Skeletal muscle tissue (tissue), 3 donors: ENCODE measurements at regions not wholly inside any gene's neighbourhood (a gene's known extent, or its start where the extent isn't known, plus 50 kb on each side); places are given as distances from the start of the nearest gene placed in this dataset.

ENCODE experiments used
- H3K27ac ChIP-seq: one replicate; pipeline ENCODE4 v1.7.0; 2013; ENCODE audit warnings: mild to moderate bottlenecking, low read depth, low read length, inconsistent platforms
- H3K27me3 ChIP-seq, 3 donors: one replicate each; pipeline ENCODE4 v1.7.0; 2013; ENCODE audit warnings: low read length in 3 of 3; ENCODE audit not compliant: control insufficient read depth in 3 of 3, insufficient read depth in 3 of 3
- H3K36me3 ChIP-seq, 3 donors: one replicate each; pipeline ENCODE4 v1.7.0; 2013; ENCODE audit warnings: low read length in 3 of 3; ENCODE audit not compliant: control insufficient read depth in 3 of 3, insufficient read depth in 3 of 3
- H3K4me1 ChIP-seq, 3 donors: one replicate each; pipeline ENCODE4 v1.7.0; 2013; ENCODE audit warnings: low read length in 3 of 3, mild to moderate bottlenecking in 3 of 3; ENCODE audit not compliant: control insufficient read depth in 3 of 3, insufficient read depth in 3 of 3
- H3K4me3 ChIP-seq, 3 donors: one replicate each; pipeline ENCODE4 v1.7.0; 2013; ENCODE audit warnings: low read length in 3 of 3
- H3K9ac ChIP-seq, 3 donors: one replicate each; pipeline ENCODE4 v1.7.0; 2013; ENCODE audit warnings: low read length in 3 of 3, mild to moderate bottlenecking in 3 of 3, moderate library complexity in 2 of 3, low read depth in 1 of 3
- H3K9me3 ChIP-seq, 3 donors: one replicate each; pipeline ENCODE4 v1.7.0; 2013; ENCODE audit warnings: low read length in 3 of 3; ENCODE audit not compliant: control insufficient read depth in 3 of 3
- donor health status: Osteomylitis.

DNA sequence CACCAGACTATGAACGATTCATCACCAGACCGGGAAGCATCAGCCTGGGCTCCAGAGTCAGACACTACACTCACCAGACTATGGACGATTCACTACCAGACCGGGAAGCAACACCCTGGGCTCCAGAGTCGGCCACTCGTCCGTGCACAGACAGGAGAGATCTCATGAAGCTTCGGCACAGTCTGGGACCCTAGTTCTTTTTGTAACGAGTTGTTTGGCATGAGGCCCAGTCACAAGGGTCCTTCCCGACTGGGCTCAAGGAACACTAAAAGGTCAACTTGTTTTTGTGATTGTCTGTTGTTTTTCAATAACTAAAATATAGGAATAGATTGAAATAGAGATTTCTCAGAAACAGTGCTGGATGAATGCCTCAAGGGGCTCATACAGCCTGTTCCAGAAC is 1141.6 kb upstream of the MIR17HG start:
- Histone ChIP-seq H3K27ac (no peak overlapping the region), H3K27me3 (no peaks in the 10 kb centered on the region), H3K36me3 (no peaks in the 10 kb centered on the region), H3K9me3 (no peaks in the 10 kb centered on the region), H3K4me1 (no peaks in the 10 kb centered on the region), H3K9ac (no peak overlapping the region), H3K4me3 (no peak overlapping the region)

DNA sequence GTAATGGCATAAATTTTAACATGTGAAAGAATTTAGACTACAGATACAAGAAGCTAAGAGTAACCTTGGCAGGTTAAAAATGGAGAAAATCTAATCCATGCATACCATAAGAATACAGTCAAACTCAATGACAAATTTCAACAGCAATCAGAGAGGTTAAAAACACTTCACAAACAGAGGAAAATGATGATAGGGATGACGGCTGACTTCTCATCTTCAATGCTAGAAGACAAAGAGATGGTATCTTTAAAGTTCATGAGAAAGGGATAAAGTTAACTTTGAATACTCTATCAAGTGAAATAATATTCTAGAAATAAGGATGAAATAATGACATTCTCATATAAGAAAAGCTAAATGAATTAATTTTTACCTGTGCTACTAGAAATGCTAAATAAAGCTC is 1130.2 kb upstream of the MIR17HG start:
- Histone ChIP-seq H3K9me3 (no peaks in the 10 kb centered on the region), H3K4me3 (no peak overlapping the region), H3K4me1 (no peaks in the 10 kb centered on the region), H3K36me3 (no peaks in the 10 kb centered on the region), H3K9ac (no peak overlapping the region), H3K27ac (no peak overlapping the region), H3K27me3 (no peaks in the 10 kb centered on the region)

DNA sequence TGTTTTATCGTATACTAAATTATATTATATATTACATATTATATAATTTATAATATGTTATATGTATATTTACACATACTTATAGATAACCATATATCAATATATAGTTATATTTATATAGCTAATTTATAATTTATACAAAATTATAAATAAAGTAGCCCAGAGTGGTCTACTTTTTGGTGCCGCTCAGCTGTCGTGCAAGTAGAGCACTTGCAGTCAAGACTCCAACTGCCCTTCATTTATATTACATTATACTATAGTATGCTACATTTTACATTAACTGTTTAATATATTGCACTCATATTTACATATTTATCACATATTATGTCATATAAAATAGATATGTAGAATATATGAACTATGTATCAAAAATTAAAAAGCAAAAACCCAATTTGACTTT is 1124.7 kb upstream of the MIR17HG start:
- Histone ChIP-seq H3K36me3 (no peaks in the 10 kb centered on the region), H3K27me3 (no peaks in the 10 kb centered on the region), H3K9ac (no peak overlapping the region), H3K4me1 (no peaks in the 10 kb centered on the region), H3K27ac (no peak overlapping the region), H3K4me3 (no peak overlapping the region), H3K9me3 (no peaks in the 10 kb centered on the region)

DNA sequence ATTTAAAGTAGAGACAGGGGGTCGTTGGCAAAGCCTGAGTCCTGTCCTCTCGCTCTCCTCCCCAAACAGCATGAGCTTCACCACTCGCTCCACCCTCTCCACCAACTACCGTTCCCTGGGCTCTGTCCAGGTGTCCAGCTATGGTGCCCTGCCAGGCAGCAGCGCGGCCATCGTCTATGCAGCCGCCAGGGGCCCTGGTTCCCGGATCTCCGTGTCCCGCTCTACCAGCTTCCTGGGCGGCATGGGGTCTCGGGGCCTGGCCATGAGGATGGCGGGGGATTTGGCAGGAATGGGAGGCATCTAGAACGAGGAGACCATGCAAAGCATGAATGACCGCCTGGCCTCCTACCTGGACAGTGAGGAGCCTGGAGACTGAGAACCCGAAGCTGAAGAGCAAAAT is 1117.2 kb upstream of the MIR17HG start:
- no peaks in the 10 kb centered on the region for H3K27me3 ChIP-seq
- no peaks in the 10 kb centered on the region for H3K9me3 ChIP-seq
- H3K27ac ChIP-seq: no peak overlapping the region
- no peaks in the 10 kb centered on the region for H3K4me1 ChIP-seq
- no peak overlapping the region for H3K9ac ChIP-seq
- H3K36me3 ChIP-seq: no peaks in the 10 kb centered on the region
- no peak overlapping the region for H3K4me3 ChIP-seq

DNA sequence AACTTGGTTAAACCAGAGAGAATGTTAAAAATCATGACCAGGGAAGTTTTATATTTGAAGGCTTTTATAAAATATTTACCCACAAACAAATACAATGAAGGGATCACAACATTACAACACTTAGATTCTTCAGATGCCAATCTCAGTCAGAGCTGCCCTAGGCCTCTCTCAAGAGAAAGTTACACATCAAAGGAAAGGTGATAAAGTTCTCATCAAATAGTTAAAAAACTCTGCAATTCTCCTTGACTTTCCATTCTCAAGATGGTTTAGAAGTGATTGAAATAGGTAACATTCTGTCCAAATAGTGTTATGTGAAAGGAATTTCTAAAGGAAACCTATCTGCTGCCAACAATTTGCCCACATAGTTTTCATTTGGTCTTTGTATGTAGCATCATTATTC is 1115.2 kb upstream of the MIR17HG start:
- Histone ChIP-seq H3K27ac (no peak overlapping the region), H3K4me1 (no peaks in the 10 kb centered on the region)

DNA sequence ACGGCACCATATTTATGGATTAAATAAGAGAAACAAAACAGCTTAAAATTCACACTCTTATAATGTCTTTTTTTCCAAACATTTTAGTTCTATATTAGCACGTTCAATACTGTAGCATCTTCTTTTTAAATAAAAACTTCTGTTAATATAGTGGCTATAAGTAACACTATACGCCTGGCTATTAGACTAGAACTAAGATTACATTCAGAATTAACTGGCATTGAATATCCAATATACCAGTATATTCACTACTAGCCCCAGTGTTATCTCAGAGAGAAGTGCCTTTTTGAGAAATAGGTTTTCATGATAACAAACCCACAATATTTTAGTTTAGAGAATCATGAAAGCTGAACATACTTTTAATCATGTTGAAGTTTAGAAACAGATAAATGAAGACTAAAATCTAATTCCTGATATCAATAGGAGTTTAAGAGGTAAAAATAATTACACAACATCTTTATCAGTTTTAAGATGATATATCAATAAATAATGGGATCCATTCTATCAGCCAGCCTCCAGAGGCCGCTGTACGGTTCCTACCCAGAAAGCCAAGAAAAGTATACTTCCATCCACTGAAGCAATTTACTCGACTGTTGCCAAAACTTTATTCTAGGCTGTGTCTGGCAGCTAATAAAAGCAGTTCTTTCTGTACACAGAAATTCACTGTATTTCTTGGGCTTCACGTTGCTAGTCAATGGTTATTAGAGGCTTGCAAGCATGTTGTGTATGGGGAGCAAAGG is 1113.4 kb upstream of the MIR17HG start:
- Histone ChIP-seq H3K4me1 (no peaks in the 10 kb centered on the region), H3K9me3 (no peaks in the 10 kb centered on the region), H3K9ac (no peak overlapping the region), H3K4me3 (no peak overlapping the region), H3K27ac (no peak overlapping the region), H3K27me3 (no peaks in the 10 kb centered on the region), H3K36me3 (no peaks in the 10 kb centered on the region)

More for the DNA sequence above, 1115.2 kb upstream of the MIR17HG start:
- Histone ChIP-seq H3K9ac (no peak overlapping the region), H3K4me3 (no peak overlapping the region), H3K27me3 (no peaks in the 10 kb centered on the region), H3K9me3 (no peaks in the 10 kb centered on the region), H3K36me3 (no peaks in the 10 kb centered on the region)

DNA sequence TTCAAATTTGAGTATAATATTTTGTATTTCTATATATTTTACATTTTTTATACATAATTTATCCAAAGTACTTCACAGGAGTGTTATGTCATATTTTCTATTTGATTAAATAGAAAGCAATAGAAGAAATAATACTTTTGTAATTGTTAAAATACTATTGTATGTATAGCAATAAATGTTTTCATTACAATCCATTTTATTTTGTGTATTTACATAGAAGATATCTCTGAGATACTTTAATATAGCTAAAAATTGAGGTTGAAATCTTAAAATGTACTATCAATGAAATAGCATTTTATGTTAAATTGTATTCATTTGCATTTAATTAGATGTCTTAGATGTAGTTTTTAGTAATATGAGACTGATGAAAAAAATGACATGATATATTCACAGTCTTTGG is 1109.6 kb upstream of the MIR17HG start:
- H3K27ac ChIP-seq: no peak overlapping the region
- H3K9me3 ChIP-seq: no peaks in the 10 kb centered on the region
- H3K9ac ChIP-seq: no peak overlapping the region
- no peaks in the 10 kb centered on the region for H3K36me3 ChIP-seq
- no peaks in the 10 kb centered on the region for H3K27me3 ChIP-seq
- no peaks in the 10 kb centered on the region for H3K4me1 ChIP-seq
- H3K4me3 ChIP-seq: no peak overlapping the region

DNA sequence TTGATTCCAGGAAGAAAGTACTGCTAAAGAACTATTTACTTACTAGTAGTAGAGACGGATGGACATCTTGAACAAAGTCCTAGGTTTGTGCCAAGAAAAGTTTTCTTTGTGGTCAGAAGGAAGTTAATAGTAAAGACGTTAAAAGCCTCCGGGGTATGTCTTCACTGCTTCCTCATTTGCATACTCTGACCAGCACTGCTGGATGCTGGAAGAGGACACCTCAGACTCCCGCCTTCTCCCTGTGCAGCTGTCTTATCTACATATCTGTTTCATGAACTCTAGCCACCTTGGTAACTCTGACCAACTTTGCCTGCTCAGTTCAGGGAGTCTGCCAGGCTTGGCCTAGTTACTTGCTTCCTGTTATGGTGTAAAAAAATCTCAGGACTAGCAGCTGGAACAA is 1109.1 kb upstream of the MIR17HG start:
- no peak overlapping the region for H3K4me3 ChIP-seq
- no peaks in the 10 kb centered on the region for H3K27me3 ChIP-seq
- H3K27ac ChIP-seq: no peak overlapping the region
- no peaks in the 10 kb centered on the region for H3K4me1 ChIP-seq
- H3K9me3 ChIP-seq: no peaks in the 10 kb centered on the region
- no peak overlapping the region for H3K9ac ChIP-seq
- H3K36me3 ChIP-seq: no peaks in the 10 kb centered on the region

DNA sequence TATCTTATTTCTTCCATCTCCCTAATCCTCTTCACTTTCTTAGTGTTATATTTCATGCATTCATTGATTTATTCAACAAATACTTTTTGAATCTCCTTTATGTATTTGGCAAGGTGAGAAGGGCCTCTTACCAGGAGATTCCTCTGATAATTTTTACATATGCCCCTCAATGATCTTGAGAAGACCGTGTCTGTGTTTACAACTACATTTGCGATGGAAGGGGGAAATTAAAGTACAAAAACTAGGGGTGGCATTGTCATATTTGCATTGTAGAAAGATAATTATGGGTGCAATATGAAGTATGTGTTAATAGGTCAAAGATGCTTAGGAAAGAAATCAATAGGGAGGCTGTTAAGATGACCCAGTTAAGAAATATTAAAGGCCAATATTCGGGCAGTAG is 1108.4 kb upstream of the MIR17HG start:
- no peak overlapping the region for H3K27ac ChIP-seq
- H3K9me3 ChIP-seq: no peaks in the 10 kb centered on the region
- no peaks in the 10 kb centered on the region for H3K27me3 ChIP-seq
- no peaks in the 10 kb centered on the region for H3K4me1 ChIP-seq
- no peak overlapping the region for H3K9ac ChIP-seq
- no peak overlapping the region for H3K4me3 ChIP-seq
- H3K36me3 ChIP-seq: no peaks in the 10 kb centered on the region

DNA sequence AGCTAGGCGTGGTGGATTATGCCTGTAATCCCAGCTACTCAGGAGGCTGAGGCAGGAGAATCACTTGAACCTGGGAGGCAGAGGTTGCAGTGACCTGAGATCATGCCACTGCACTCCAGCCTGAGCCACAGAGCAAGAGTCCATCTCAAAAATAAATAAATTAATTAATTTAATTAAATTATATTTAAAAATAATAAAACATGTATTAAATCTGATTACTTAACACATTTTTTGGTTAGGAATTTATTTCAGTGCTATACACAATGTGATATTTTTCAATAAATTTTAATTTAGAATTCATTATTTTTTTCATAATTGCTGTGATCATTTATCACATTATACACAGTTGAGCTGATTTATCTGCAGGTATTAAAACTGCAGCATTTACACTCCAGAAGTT is 1101.5 kb upstream of the MIR17HG start:
- no peaks in the 10 kb centered on the region for H3K9me3 ChIP-seq
- no peaks in the 10 kb centered on the region for H3K27me3 ChIP-seq
- no peak overlapping the region for H3K9ac ChIP-seq
- H3K4me1 ChIP-seq: no peaks in the 10 kb centered on the region
- no peak overlapping the region for H3K27ac ChIP-seq
- H3K4me3 ChIP-seq: no peak overlapping the region
- H3K36me3 ChIP-seq: no peaks in the 10 kb centered on the region
